Coronary artery (tissue), 2 donors: ENCODE measurements at regions not wholly inside any gene's neighbourhood (a gene's known extent, or its start where the extent isn't known, plus 50 kb on each side); places are given as distances from the start of the nearest gene placed in this dataset.

Experiments used
- DNase-seq: peaks from one replicate; pipeline ENCODE4 v3.0.0-alpha.2; 2017; ENCODE audit warnings: low spot score
- H3K27ac ChIP-seq, 2 donors: fragments of 200-600 bp; sonication (generic); one replicate each; pipeline ENCODE4 v1.5.1; 2016 to 2019
- H3K4me3 ChIP-seq: fragments of 200-600 bp; sonication (generic); 2 replicates; pipeline ENCODE4 v1.5.1; 2016; ENCODE audit warnings: mild to moderate bottlenecking, moderate library complexity
- TF ChIP-seq, protein P1 (sequence below): fragments of 200-600 bp; sonication (generic); IDR thresholded peaks from one replicate; pipeline ENCODE4 v1.5.1; 2019; ENCODE audit warnings: antibody characterized with exemption

- Histone ChIP-seq H3K4me3 (no peak overlapping the region), H3K27ac (no peak overlapping the region)
- TF ChIP-seq, protein P1, sequence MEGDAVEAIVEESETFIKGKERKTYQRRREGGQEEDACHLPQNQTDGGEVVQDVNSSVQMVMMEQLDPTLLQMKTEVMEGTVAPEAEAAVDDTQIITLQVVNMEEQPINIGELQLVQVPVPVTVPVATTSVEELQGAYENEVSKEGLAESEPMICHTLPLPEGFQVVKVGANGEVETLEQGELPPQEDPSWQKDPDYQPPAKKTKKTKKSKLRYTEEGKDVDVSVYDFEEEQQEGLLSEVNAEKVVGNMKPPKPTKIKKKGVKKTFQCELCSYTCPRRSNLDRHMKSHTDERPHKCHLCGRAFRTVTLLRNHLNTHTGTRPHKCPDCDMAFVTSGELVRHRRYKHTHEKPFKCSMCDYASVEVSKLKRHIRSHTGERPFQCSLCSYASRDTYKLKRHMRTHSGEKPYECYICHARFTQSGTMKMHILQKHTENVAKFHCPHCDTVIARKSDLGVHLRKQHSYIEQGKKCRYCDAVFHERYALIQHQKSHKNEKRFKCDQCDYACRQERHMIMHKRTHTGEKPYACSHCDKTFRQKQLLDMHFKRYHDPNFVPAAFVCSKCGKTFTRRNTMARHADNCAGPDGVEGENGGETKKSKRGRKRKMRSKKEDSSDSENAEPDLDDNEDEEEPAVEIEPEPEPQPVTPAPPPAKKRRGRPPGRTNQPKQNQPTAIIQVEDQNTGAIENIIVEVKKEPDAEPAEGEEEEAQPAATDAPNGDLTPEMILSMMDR = no peak
- DNase-seq = no peak
Observed at GRCh38 chr2:47655563-47655880, 84.7 kb upstream of the KCNK12 start.

- H3K27ac ChIP-seq = no peak overlapping the region
- TF ChIP-seq, protein P1 = no peak
Observed at GRCh38 chr2:47654790-47655562, 84.2 kb upstream of the KCNK12 start.

DNA sequence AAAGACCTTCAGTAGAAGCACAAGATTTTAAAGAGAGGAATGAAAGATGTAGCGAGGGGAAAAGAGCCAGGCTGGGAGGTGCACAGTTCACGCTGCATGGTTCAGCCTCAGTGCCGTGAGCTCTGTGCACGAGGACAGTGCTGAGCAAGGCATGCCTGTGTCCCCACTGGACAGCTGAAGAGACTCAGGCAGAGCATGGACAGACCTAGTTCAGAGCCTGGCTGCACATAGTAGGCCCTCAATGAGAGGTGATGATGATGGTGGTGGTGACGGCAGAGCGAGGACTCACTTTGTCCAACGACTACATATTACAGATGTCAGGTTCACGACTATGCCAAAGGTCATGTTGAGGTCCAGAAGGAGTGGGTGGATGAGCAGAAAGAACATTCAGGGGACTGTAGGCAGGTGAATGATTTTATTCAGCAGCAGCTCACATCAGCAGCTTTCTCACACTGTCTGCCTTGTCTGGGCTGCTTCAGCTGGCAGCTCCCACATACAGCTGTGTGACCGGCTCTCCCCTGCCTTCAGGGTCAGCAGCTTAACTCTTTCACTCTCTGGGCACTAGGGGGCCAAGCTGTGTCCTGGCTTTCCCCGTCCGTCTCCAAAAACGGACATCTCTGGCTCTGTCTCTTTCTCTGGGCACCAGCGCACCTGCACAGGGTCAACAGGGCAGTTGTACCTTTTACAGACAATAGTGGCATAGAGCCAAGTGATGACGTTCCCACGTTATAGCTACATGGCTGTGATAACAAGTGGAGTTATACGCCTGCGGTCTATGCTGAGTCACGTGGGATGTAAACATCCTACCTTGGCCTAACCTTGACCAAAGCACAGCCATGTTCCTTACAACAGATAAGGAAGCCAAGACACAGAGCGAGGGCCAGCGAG, 83.4 kb upstream of the KCNK12 start:
- TF ChIP-seq, protein P1 = no peak

More at GRCh38 chr2:47654790-47655562, 84.2 kb upstream of the KCNK12 start:
- no peak for DNase-seq
- no peak overlapping the region for H3K4me3 ChIP-seq

DNA sequence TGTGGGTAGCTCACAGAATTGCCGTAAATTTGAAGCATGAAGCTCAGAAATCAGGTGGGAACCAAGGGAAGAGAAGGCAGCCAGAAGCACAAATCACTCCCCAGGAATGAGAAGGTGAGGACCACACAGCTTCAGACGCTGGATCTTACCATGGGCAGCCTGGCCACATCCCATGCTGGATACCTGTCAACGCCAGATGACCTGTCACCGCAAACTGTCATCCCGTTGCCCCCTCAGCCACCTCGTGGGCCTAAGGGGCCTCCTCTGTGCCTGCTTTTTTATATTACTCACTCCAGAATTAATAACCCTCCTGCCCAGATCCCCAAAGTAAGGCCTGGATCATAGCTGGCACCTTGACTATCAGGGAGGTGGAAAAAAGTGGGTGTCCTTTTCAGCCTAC, 82.3 kb upstream of the KCNK12 start:
- TF ChIP-seq, protein P1 = no peak
- no peak overlapping the region for H3K27ac ChIP-seq
- H3K4me3 ChIP-seq = no peak overlapping the region
- no peak for DNase-seq

More for the DNA sequence above, 83.4 kb upstream of the KCNK12 start:
- DNase-seq = no peak
- H3K4me3 ChIP-seq = no peak overlapping the region
- no peak overlapping the region for H3K27ac ChIP-seq

DNA sequence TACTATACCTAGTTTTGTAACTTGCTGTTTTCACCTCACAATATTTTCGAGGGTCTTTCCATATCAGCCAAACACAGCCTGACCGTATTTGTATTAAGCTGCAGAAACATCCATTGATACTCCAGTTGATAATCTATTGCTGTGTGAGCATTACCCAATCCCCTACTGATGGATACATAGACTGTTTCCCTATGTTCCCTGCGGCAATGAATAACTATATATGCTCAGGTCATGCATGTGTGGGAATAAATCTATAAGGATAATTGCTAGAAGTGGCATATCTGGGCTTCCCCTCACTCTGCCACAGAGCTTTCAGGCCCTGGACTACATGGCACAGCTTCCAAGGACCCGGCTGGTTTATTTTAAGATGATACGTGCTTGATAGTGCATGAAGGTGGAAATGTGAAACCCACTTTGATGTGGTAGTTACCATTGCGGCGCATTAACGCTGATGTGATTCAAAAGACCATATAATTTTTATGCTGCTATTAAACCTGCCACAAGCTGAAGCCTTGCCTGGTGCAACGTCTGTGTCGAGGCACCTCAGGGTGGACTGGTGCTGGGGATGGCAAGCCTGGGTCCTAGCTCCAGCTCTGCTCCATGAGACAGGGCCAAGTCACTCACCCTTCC, 81.4 kb upstream of the KCNK12 start:
- DNase-seq = peak; percentile 35
- TF ChIP-seq, protein P1 = no peak
- no peak overlapping the region for H3K4me3 ChIP-seq
- no peak overlapping the region for H3K27ac ChIP-seq

DNA sequence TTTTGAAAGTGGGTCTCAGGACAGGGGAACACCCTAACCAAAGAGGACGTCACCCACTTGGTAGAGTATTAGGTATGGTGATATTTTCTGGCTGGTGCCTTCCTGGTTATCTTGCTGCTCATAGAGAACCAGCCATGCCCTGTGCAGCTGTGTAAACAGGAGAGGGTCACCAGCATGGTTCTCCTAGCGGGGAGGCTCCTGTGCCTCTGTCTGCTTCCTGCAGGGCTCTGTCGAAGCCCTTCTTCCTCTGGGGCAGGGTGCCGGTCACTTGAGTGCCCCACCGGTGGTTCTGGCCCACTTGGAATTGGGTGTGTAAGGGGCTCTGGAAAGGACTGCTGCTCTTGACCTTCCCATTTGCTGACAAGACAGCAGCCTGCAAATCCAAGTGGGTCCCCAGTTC, 80.5 kb upstream of the KCNK12 start:
- TF ChIP-seq, protein P1 = no peak
- DNase-seq = peak; percentile 36
- no peak overlapping the region for H3K27ac ChIP-seq
- no peak overlapping the region for H3K4me3 ChIP-seq
